PC-3 (cell line): ENCODE measurements at regions not wholly inside any gene's neighbourhood (a gene's known extent, or its start where the extent isn't known, plus 50 kb on each side); places are given as distances from the start of the nearest gene placed in this dataset.

Experiments
- ATAC-seq: fragments of 200-7000 bp; cut with Tn5 transposase; 2 replicates; pipeline ENCODE4 v1.9.1; 2020; ENCODE audit warnings: mild to moderate bottlenecking, moderate library complexity
- BruUV-seq: library from RNA; stranded (reverse); fragments of 400-500 nt; replicated peaks from 2 replicates; lab custom pipeline; 2021; lab: Mats Ljungman, UMichigan
- CTCF ChIA-PET: fragments of 300-600 bp; sonication (Branson Sonifier 250); formaldehyde crosslinking; loops from one replicate; lab custom pipeline; 2022; ENCODE audit warnings: antibody characterized with exemption; lab: Charles Lee
- POLR2A ChIA-PET: fragments of 300-600 bp; sonication (Branson Sonifier 250); formaldehyde crosslinking; loops from one replicate; lab custom pipeline; 2022; ENCODE audit warnings: antibody characterized with exemption; ENCODE audit not compliant: unreplicated experiment; lab: Charles Lee
- DNase-seq: peaks from one replicate; pipeline ENCODE4 v3.0.0-alpha.2; 2015
- H2AFZ ChIP-seq: fragments of 300-600 bp; sonication (generic); 2 replicates; pipeline ENCODE4 v1.6.0; 2016; ENCODE audit warnings: antibody characterized with exemption, low read length
- H3F3A ChIP-seq: fragments of 300-600 bp; sonication (generic); one replicate; pipeline ENCODE4 v1.6.0; 2017; ENCODE audit warnings: antibody characterized with exemption, low read length, control low read depth, mild to moderate bottlenecking; ENCODE audit not compliant: unreplicated experiment
- H3K27ac ChIP-seq: fragments of 300-600 bp; sonication (generic); 2 replicates; pipeline ENCODE4 v1.5.1; 2016; ENCODE audit warnings: mild to moderate bottlenecking, low read length
- H3K27me3 ChIP-seq: fragments of 300-600 bp; sonication (generic); 2 replicates; pipeline ENCODE4 v1.6.1; 2016; ENCODE audit warnings: low read length, mixed read lengths
- H3K36me3 ChIP-seq: fragments of 300-600 bp; sonication (generic); 2 replicates; pipeline ENCODE4 v1.6.1; 2016; ENCODE audit warnings: low read depth, mixed run types, low read length, mixed read lengths
- H3K4me1 ChIP-seq: fragments of 300-600 bp; sonication (generic); 2 replicates; pipeline ENCODE4 v1.5.1; 2016; ENCODE audit warnings: low read length; ENCODE audit not compliant: insufficient read depth
- H3K4me2 ChIP-seq: fragments of 300-600 bp; sonication (generic); 2 replicates; pipeline ENCODE4 v1.6.0; 2016; ENCODE audit warnings: low read length
- H3K4me3 ChIP-seq: fragments of 300-600 bp; sonication (generic); 2 replicates; pipeline ENCODE4 v1.5.1; 2016; ENCODE audit warnings: mild to moderate bottlenecking, low read length, mixed read lengths
- H3K79me2 ChIP-seq: fragments of 300-600 bp; sonication (generic); 2 replicates; pipeline ENCODE4 v1.6.1; 2017; ENCODE audit warnings: low read length, mixed read lengths
- H3K9ac ChIP-seq: fragments of 300-600 bp; sonication (generic); 2 replicates; pipeline ENCODE4 v1.6.0; 2016; ENCODE audit warnings: mild to moderate bottlenecking, low read length
- H3K9me2 ChIP-seq: fragments of 300-600 bp; sonication (generic); replicated peaks from 2 replicates; pipeline ENCODE4 v1.6.1; 2016; ENCODE audit warnings: mixed run types, low read length, mixed read lengths
- H3K9me3 ChIP-seq: fragments of 300-600 bp; sonication (generic); 2 replicates; pipeline ENCODE4 v1.6.1; 2016; ENCODE audit warnings: low read length, mixed read lengths
- H4K20me1 ChIP-seq: fragments of 300-600 bp; sonication (generic); 2 replicates; pipeline ENCODE4 v1.6.1; 2016; ENCODE audit warnings: low read length, mixed read lengths
- CTCF ChIP-seq: fragments of 300-600 bp; sonication (generic); conservative IDR thresholded peaks from 2 replicates; pipeline ENCODE4 v1.5.1; 2017; ENCODE audit warnings: antibody characterized with exemption, low read depth, mild to moderate bottlenecking, low read length
- EZH2 ChIP-seq: fragments of 300-600 bp; sonication (generic); IDR thresholded peaks from one replicate; pipeline ENCODE4 v1.6.1; 2017; ENCODE audit warnings: antibody characterized with exemption, mild to moderate bottlenecking, low read length; ENCODE audit not compliant: unreplicated experiment
- EZH2phosphoT487 ChIP-seq: fragments of 300-600 bp; sonication (generic); IDR thresholded peaks from 2 replicates; pipeline ENCODE4 v1.6.1; 2018; ENCODE audit warnings: mild to moderate bottlenecking, antibody characterized with exemption, low read length, borderline replicate concordance
- intact Hi-C: fragments of 100-400 bp; cut with micrococcal nuclease; formaldehyde crosslinking; loops from 2 replicates; pipeline ENCODE4 v1.9.0; 2023

GRCh38 chr1:81187635-81188034 lies 613.1 kb upstream of the ADGRL2 start:
- Histone ChIP-seq H3K36me3 (no peaks in the 10 kb centered on the region), H2AFZ (no peak overlapping the region), H3K27ac (no peak overlapping the region), H3K9me3 (no peaks in the 10 kb centered on the region), H3K4me2 (no peak overlapping the region), H4K20me1 (no peaks in the 10 kb centered on the region), H3K4me1 (no peaks in the 10 kb centered on the region), H3K9ac (no peak overlapping the region), H3K9me2 (no peaks in the 10 kb centered on the region), H3K27me3 (no peaks in the 10 kb centered on the region), H3K4me3 (no peak overlapping the region), H3K79me2 (no peaks in the 10 kb centered on the region), H3F3A (no peaks in the 10 kb centered on the region)
- TF ChIP-seq EZH2phosphoT487 (no peak), EZH2 (no peak), CTCF (no peak)
- BruUV-seq, result no TSS peak
- DNase-seq (no peak), ATAC-seq (no peak)
- intact Hi-C loops, result no loop called here
- CTCF ChIA-PET, result no interaction called here
- POLR2A ChIA-PET, result no interaction called here

- H3K27ac ChIP-seq, result no peak overlapping the region
- H3F3A ChIP-seq, result no peaks in the 10 kb centered on the region
- ATAC-seq (no peak), DNase-seq (no peak)
- ChIA-PET POLR2A (no interaction called here), CTCF (no interaction called here)
- H3K79me2 ChIP-seq, result no peaks in the 10 kb centered on the region
- no peak overlapping the region for H3K9ac ChIP-seq
- H3K9me3 ChIP-seq, result 0 out of 2 replicates have a peak, but pooled peaks cover 3% of the 10 kb centered on the region
- no peak overlapping the region for H2AFZ ChIP-seq
- H3K4me2 ChIP-seq, result no peak overlapping the region
- no peaks in the 10 kb centered on the region for H3K27me3 ChIP-seq
- H3K4me1 ChIP-seq, result no peaks in the 10 kb centered on the region
- H3K9me2 ChIP-seq, result no peaks in the 10 kb centered on the region
- no peak overlapping the region for H3K4me3 ChIP-seq
- intact Hi-C loops, result no loop called here
- H3K36me3 ChIP-seq, result no peaks in the 10 kb centered on the region
- no peaks in the 10 kb centered on the region for H4K20me1 ChIP-seq
- no TSS peak for BruUV-seq
- no peak for TF ChIP-seq CTCF
- TF ChIP-seq EZH2, result no peak
- TF ChIP-seq EZH2phosphoT487, result no peak
These were observed 614.5 kb upstream of the ADGRL2 start for GRCh38 chr1:81186261-81186660.

GRCh38 chr1:81183553-81183952 lies 617.2 kb upstream of the ADGRL2 start:
- DNase-seq, result no peak
- 0 out of 2 replicates have a peak, but pooled peaks cover 7% of the 10 kb centered on the region for H3K9me3 ChIP-seq
- no peaks in the 10 kb centered on the region for H3K9me2 ChIP-seq
- H3K36me3 ChIP-seq, result no peaks in the 10 kb centered on the region
- ChIA-PET POLR2A (no interaction called here), CTCF (no interaction called here)
- BruUV-seq, result no TSS peak
- H3K27ac ChIP-seq, result no peak overlapping the region
- H3K4me3 ChIP-seq, result no peak overlapping the region
- no peaks in the 10 kb centered on the region for H3K79me2 ChIP-seq
- H4K20me1 ChIP-seq, result no peaks in the 10 kb centered on the region
- H3K4me1 ChIP-seq, result peaks cover 8% of the 10 kb centered on the region
- intact Hi-C loops, result no loop called here
- TF ChIP-seq EZH2phosphoT487 (no peak), CTCF (no peak), EZH2 (no peak)
- no peak overlapping the region for H3K9ac ChIP-seq
- H2AFZ ChIP-seq, result no peak overlapping the region
- ATAC-seq, result no peak
- H3K27me3 ChIP-seq, result no peaks in the 10 kb centered on the region
- H3K4me2 ChIP-seq, result no peak overlapping the region
- no peaks in the 10 kb centered on the region for H3F3A ChIP-seq
